A549 (cell line): ENCODE measurements at regions not wholly inside any gene's neighbourhood (a gene's known extent, or its start where the extent isn't known, plus 50 kb on each side); places are given as distances from the start of the nearest gene placed in this dataset.

Experiments
- EP300 ChIP-seq, 2 experiments: fragments of >200 bp; sonication (Bioruptor Twin); formaldehyde crosslinking; IDR thresholded peaks; 2 replicates in 1 of 2; 3 replicates in 1 of 2; pipeline ENCODE4 v1.6.1; 2016 to 2017
- ESRRA ChIP-seq: fragments of 150-350 bp; IDR thresholded peaks from 2 replicates; pipeline ENCODE4 v1.6.1; 2014; ENCODE audit warnings: mild to moderate bottlenecking, low read length, borderline replicate concordance
- FOXS1 ChIP-seq: fragments of 250-450 bp; sonication (Bioruptor Pico); IDR thresholded peaks from 2 replicates; pipeline ENCODE4 v1.5.0; 2020; ENCODE audit warnings: mild to moderate bottlenecking, moderate library complexity
- HOXA7 ChIP-seq: fragments of 250-450 bp; sonication (Bioruptor Pico); IDR thresholded peaks from 2 replicates; pipeline ENCODE4 v1.5.0; 2020; ENCODE audit warnings: mild to moderate bottlenecking, moderate library complexity
- MAZ ChIP-seq: fragments of 150-350 bp; IDR thresholded peaks from 2 replicates; pipeline ENCODE4 v1.6.1; 2014; ENCODE audit warnings: antibody characterized with exemption, low read depth, low read length, borderline replicate concordance
- POLR2A ChIP-seq: IDR thresholded peaks from 2 replicates; pipeline ENCODE4 v1.6.1; 2012; ENCODE audit warnings: mild to moderate bottlenecking, low read length
- RCOR1 ChIP-seq: fragments of 150-350 bp; IDR thresholded peaks from 2 replicates; pipeline ENCODE4 v1.6.1; 2014; ENCODE audit warnings: antibody characterized with exemption, low read length, low read depth
- RFX5 ChIP-seq: fragments of 450-650 bp; IDR thresholded peaks from 2 replicates; pipeline ENCODE4 v1.7.1; 2014; ENCODE audit warnings: antibody characterized with exemption, mild to moderate bottlenecking, moderate library complexity
- ZFP36 ChIP-seq: fragments of 450-650 bp; IDR thresholded peaks from 2 replicates; pipeline ENCODE4 v1.6.1; 2014; ENCODE audit warnings: borderline replicate concordance; ENCODE audit not compliant: partially characterized antibody
- TF ChIP-seq, protein P1 (sequence below): fragments of 150-350 bp; IDR thresholded peaks from 2 replicates; pipeline ENCODE4 v1.6.1; 2014; ENCODE audit warnings: low read depth, mild to moderate bottlenecking, low read length
- TF ChIP-seq, protein P2 (sequence below): IDR thresholded peaks from 2 replicates; pipeline ENCODE4 v1.6.1; 2012
- TF ChIP-seq, protein P3 (sequence below): fragments of >200 bp; sonication (Bioruptor Twin); formaldehyde crosslinking; IDR thresholded peaks from 3 replicates; pipeline ENCODE4 v1.5.1; 2016
- TF ChIP-seq, protein P4 (sequence below): fragments of 450-650 bp; IDR thresholded peaks from 2 replicates; pipeline ENCODE4 v1.6.1; 2014; ENCODE audit warnings: antibody characterized with exemption

DNA sequence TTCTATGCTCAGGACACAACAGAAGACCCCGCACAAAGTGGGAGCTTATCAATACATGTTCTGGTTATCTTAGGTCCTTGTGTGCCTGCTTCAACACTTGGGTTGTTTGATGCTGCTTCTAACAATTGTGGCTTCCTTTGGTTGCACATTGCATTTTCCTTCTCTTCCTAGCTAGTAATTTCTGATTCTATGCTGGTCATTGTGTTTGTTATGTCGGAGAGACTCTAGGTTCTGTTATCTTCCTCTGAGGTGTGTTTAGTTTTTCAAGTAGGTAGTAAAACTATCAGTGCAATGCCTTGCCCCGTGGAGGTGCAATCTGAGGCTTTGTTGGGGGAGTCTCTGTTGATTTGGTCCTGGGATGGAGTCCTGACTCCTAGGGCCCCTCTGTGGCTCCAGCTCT, 414.2 kb downstream of the SHANK2 start:
- TF ChIP-seq MAZ (no peak), HOXA7 (CRISPR knock-in tag) (no peak), FOXS1 (CRISPR knock-in tag) (no peak), POLR2A (no peak), EP300 (IDR thresholded peaks at IDR 0.05) (no peak), ESRRA (no peak), RFX5 (no peak), RCOR1 (no peak), ZFP36 (no peak)
- TF ChIP-seq, protein P1, sequence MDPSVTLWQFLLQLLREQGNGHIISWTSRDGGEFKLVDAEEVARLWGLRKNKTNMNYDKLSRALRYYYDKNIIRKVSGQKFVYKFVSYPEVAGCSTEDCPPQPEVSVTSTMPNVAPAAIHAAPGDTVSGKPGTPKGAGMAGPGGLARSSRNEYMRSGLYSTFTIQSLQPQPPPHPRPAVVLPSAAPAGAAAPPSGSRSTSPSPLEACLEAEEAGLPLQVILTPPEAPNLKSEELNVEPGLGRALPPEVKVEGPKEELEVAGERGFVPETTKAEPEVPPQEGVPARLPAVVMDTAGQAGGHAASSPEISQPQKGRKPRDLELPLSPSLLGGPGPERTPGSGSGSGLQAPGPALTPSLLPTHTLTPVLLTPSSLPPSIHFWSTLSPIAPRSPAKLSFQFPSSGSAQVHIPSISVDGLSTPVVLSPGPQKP, result no peak
- TF ChIP-seq, protein P2, sequence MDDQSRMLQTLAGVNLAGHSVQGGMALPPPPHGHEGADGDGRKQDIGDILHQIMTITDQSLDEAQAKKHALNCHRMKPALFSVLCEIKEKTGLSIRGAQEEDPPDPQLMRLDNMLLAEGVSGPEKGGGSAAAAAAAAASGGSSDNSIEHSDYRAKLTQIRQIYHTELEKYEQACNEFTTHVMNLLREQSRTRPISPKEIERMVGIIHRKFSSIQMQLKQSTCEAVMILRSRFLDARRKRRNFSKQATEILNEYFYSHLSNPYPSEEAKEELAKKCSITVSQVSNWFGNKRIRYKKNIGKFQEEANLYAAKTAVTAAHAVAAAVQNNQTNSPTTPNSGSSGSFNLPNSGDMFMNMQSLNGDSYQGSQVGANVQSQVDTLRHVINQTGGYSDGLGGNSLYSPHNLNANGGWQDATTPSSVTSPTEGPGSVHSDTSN, result no peak
- TF ChIP-seq, protein P3, sequence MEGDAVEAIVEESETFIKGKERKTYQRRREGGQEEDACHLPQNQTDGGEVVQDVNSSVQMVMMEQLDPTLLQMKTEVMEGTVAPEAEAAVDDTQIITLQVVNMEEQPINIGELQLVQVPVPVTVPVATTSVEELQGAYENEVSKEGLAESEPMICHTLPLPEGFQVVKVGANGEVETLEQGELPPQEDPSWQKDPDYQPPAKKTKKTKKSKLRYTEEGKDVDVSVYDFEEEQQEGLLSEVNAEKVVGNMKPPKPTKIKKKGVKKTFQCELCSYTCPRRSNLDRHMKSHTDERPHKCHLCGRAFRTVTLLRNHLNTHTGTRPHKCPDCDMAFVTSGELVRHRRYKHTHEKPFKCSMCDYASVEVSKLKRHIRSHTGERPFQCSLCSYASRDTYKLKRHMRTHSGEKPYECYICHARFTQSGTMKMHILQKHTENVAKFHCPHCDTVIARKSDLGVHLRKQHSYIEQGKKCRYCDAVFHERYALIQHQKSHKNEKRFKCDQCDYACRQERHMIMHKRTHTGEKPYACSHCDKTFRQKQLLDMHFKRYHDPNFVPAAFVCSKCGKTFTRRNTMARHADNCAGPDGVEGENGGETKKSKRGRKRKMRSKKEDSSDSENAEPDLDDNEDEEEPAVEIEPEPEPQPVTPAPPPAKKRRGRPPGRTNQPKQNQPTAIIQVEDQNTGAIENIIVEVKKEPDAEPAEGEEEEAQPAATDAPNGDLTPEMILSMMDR, result no peak
- TF ChIP-seq, protein P4, sequence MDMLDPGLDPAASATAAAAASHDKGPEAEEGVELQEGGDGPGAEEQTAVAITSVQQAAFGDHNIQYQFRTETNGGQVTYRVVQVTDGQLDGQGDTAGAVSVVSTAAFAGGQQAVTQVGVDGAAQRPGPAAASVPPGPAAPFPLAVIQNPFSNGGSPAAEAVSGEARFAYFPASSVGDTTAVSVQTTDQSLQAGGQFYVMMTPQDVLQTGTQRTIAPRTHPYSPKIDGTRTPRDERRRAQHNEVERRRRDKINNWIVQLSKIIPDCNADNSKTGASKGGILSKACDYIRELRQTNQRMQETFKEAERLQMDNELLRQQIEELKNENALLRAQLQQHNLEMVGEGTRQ, result no peak
